KMS-11 (cell line): ENCODE measurements at regions not wholly inside any gene's neighbourhood (a gene's known extent, or its start where the extent isn't known, plus 50 kb on each side); places are given as distances from the start of the nearest gene placed in this dataset.
"Not testable (repeated sequence)": the region's sequence is repeated elsewhere in the genome, so short reads cannot be mapped to it uniquely, and the experiment has no call there.

Experiments
- H2AFZ ChIP-seq: fragments of 200-600 bp; sonication (generic); 2 replicates; pipeline ENCODE4 v1.6.1; 2016; ENCODE audit warnings: antibody characterized with exemption, mixed run types, low read depth
- H3K27ac ChIP-seq: fragments of 200-600 bp; sonication (generic); 2 replicates; pipeline ENCODE4 v1.6.1; 2016; ENCODE audit warnings: mild to moderate bottlenecking, mixed run types
- H3K27me3 ChIP-seq: fragments of 200-600 bp; sonication (generic); 2 replicates; pipeline ENCODE4 v1.6.1; 2017; ENCODE audit warnings: mild to moderate bottlenecking, low read depth, mixed run types, moderate library complexity; ENCODE audit not compliant: insufficient read depth
- H3K36me3 ChIP-seq: fragments of 200-600 bp; sonication (generic); 2 replicates; pipeline ENCODE4 v1.6.1; 2017; ENCODE audit warnings: mild to moderate bottlenecking, mixed run types; ENCODE audit not compliant: insufficient read depth
- H3K4me1 ChIP-seq: fragments of 200-600 bp; sonication (generic); 2 replicates; pipeline ENCODE4 v1.6.1; 2016; ENCODE audit warnings: mild to moderate bottlenecking, low read depth, mixed run types; ENCODE audit not compliant: poor library complexity, severe bottlenecking
- H3K4me2 ChIP-seq: fragments of 200-600 bp; sonication (generic); 2 replicates; pipeline ENCODE4 v1.7.0; 2016; ENCODE audit warnings: mild to moderate bottlenecking, mixed run types
- H3K4me3 ChIP-seq: fragments of 200-600 bp; sonication (generic); IDR thresholded peaks from 2 replicates; pipeline ENCODE4 v1.6.1; 2017; ENCODE audit warnings: low read depth, low read length, mixed read lengths; ENCODE audit not compliant: insufficient read depth
- H3K79me2 ChIP-seq: fragments of 200-600 bp; sonication (generic); 2 replicates; pipeline ENCODE4 v1.6.1; 2016; ENCODE audit warnings: low read depth, mixed run types; ENCODE audit not compliant: insufficient read depth
- H3K9ac ChIP-seq: fragments of 200-600 bp; sonication (generic); 2 replicates; pipeline ENCODE4 v1.6.1; 2016; ENCODE audit warnings: mild to moderate bottlenecking, mixed run types
- H4K20me1 ChIP-seq: fragments of 200-600 bp; sonication (generic); 2 replicates; pipeline ENCODE4 v1.6.1; 2016; ENCODE audit warnings: mild to moderate bottlenecking, mixed run types; ENCODE audit not compliant: insufficient read depth
- TF ChIP-seq, protein P1 (sequence below): fragments of 200-600 bp; sonication (generic); conservative IDR thresholded peaks from 2 replicates; pipeline ENCODE4 v1.6.1; 2017; ENCODE audit warnings: low read depth, mild to moderate bottlenecking, antibody characterized with exemption, low read length, moderate library complexity, mixed read lengths

DNA sequence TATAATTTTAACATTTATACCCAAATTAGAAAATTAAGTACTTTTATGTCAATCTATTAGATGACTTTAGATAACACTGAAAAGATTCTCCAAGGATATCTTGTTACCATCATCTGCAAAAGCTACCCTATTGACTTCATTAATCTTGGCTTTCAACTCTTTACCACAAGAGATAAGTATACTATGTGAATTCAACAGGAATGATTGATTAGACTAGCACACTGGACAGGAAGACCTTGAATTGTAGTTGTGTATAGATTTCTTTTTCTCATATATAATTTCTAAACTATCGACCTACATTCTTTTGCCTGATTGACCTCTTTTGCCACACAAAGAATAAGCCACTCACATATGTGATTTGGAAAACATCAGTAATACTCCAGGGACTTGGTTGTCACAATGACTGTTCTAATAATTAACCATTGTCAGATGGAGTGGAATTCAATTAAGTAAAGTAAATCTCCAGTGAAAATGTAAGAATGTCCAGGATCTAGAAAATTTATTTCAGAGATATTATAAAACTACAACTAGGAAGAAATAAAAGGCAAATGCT, 1132.0 kb downstream of the SORCS1 start:
- H3K27ac ChIP-seq: no peak overlapping the region
- no peak overlapping the region for H2AFZ ChIP-seq
- no peaks in the 10 kb centered on the region for H3K4me1 ChIP-seq
- H3K36me3 ChIP-seq: no peaks in the 10 kb centered on the region
- TF ChIP-seq, protein P1, sequence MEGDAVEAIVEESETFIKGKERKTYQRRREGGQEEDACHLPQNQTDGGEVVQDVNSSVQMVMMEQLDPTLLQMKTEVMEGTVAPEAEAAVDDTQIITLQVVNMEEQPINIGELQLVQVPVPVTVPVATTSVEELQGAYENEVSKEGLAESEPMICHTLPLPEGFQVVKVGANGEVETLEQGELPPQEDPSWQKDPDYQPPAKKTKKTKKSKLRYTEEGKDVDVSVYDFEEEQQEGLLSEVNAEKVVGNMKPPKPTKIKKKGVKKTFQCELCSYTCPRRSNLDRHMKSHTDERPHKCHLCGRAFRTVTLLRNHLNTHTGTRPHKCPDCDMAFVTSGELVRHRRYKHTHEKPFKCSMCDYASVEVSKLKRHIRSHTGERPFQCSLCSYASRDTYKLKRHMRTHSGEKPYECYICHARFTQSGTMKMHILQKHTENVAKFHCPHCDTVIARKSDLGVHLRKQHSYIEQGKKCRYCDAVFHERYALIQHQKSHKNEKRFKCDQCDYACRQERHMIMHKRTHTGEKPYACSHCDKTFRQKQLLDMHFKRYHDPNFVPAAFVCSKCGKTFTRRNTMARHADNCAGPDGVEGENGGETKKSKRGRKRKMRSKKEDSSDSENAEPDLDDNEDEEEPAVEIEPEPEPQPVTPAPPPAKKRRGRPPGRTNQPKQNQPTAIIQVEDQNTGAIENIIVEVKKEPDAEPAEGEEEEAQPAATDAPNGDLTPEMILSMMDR: no peak
- H3K4me2 ChIP-seq: no peak overlapping the region
- no peak overlapping the region for H3K4me3 ChIP-seq
- H3K79me2 ChIP-seq: no peaks in the 10 kb centered on the region
- no peaks in the 10 kb centered on the region for H3K27me3 ChIP-seq
- H3K9ac ChIP-seq: no peak overlapping the region
- no peaks in the 10 kb centered on the region for H4K20me1 ChIP-seq

DNA sequence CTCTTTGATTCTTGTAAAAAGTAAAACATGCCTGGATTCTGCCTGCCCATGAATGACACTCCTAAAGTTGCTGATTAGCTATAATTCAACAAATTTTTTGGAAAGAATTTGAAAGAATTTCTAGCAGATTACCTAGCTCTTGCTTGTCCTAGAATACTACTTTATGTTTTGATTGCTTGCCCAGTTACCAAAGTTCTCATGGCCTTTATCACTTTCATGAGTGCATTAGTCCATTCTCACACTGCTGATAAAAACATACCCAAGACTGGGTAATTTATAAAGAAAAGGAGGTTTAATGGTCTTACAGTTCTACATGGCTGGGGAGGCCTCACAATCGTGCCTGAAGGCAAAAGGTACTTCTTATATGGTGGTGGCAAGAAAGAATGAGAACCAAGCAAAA, 1137.3 kb downstream of the SORCS1 start:
- H3K4me3 ChIP-seq: no peak overlapping the region
- TF ChIP-seq, protein P1: no peak
- H3K79me2 ChIP-seq: no peaks in the 10 kb centered on the region
- H3K9ac ChIP-seq: no peak overlapping the region
- no peaks in the 10 kb centered on the region for H3K36me3 ChIP-seq
- no peak overlapping the region for H2AFZ ChIP-seq
- no peak overlapping the region for H3K27ac ChIP-seq
- no peaks in the 10 kb centered on the region for H4K20me1 ChIP-seq
- H3K4me2 ChIP-seq: no peak overlapping the region
- no peaks in the 10 kb centered on the region for H3K27me3 ChIP-seq
- no peaks in the 10 kb centered on the region for H3K4me1 ChIP-seq

DNA sequence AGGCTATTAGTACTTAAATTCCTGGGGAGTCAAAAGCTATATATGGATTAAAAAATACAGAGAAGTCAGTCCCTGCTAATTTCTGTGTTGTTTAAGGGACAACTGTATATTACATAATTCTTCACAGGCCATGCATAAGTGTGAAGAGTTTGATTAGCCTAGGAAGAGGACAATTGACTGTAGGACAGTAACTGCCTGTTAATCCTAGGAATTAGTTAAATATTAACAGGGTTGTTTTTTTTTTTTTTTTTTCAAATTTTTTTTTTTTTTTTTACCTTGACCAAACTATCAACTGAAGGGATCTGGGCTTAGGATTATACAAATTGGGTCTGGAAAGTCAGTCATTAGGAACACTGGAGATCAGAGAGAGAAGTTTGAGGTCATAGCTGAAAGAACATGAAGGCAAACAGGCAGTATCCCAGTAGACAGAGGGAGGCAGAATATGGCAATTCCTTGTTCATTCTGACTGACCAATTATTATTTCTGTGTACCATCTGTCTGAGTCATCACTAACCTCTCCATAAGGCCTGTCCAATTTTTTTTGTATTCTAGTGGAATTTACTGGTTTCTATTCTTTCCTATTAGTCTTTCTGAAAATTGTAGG, 1139.2 kb downstream of the SORCS1 start:
- Histone ChIP-seq H3K4me3 (no peak overlapping the region), H3K4me2 (no peak overlapping the region), H2AFZ (no peak overlapping the region), H3K79me2 (no peaks in the 10 kb centered on the region), H3K4me1 (no peaks in the 10 kb centered on the region), H3K27me3 (no peaks in the 10 kb centered on the region), H4K20me1 (no peaks in the 10 kb centered on the region), H3K9ac (no peak overlapping the region), H3K27ac (no peak overlapping the region), H3K36me3 (no peaks in the 10 kb centered on the region)
- TF ChIP-seq, protein P1: no peak

DNA sequence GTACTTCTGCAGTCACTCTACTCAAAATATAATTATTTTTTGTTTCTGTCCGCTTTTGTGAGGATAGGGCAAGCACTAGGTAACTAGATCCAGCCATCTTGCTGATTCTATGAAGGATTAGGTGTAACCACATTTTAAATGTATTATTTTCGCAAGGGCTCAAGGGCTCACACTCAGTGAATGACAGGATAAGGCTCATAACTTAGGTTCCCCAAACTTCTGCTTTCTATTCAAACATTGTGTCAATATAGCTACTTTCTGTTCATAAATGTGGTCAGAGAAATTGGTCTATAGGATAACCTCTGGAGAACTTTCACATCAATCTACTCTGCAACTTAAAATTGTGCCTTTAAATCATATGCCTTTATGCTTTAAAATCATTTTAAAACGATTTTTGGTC, 1141.2 kb downstream of the SORCS1 start:
- Histone ChIP-seq H3K36me3 (no peaks in the 10 kb centered on the region), H3K27ac (no peak overlapping the region), H3K9ac (no peak overlapping the region), H2AFZ (no peak overlapping the region), H4K20me1 (no peaks in the 10 kb centered on the region), H3K79me2 (no peaks in the 10 kb centered on the region), H3K4me2 (no peak overlapping the region), H3K27me3 (no peaks in the 10 kb centered on the region), H3K4me1 (no peaks in the 10 kb centered on the region), H3K4me3 (no peak overlapping the region)
- TF ChIP-seq, protein P1: no peak

DNA sequence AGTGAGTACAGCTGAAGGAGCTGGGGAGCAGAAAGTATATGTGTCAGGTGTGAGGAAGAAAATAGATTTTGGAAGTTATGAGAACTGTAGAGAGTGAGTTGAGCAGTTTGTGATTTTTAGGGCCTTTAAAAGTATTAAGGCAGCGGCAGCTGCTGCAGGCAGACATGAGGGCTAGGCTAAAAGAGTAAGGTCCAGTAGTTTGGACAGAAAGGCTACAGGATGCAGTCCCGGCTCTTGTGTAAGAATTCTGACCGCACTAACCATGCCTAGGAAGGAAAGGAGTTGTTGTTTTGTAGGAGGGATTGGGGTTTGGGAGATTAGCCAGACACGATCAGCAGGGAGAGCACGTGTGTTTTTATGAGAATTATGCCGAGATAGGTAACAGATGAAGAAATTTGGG, 1144.9 kb downstream of the SORCS1 start:
- H3K9ac ChIP-seq: not testable (repeated sequence)

DNA sequence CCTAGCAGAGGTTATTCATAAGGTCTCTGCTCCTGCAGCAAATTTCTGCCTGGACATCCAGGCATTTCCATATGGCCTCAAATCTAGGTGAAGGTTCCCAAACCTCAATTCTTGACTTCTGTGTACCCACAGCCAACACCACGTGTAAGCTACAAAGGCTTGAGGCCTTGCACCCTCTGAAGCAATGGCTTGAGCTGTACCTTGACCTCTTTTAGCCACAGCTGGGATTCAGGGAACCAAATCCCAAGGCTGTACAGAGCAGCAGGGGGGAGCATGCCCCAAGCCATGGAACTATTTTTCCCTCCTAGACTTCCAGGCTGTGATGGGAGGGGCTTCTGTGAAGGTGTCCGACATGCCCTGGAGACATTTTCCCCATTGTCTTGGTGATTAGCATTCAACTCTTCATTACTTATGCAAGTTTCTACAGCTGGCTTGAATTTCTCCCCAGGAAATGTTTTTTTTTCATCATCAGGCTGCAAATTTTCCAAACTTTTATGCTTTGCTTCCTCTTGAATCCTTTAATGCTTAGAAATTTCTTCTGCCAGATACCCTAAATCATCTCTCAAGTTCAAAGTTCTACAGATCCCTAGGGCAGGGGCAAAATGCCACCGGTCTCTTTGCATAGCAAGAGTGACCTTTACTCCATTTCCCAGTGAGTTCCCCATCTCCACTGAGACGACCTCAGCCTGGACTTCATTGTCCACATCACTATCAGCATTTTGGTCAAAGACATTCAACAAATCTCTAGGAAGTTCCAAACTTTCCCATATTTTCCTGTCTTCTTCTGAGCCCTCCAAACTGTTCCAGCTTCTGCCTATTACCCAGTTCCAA, 1148.9 kb downstream of the SORCS1 start:
- not testable (repeated sequence) for H3K79me2 ChIP-seq, H3K4me2 ChIP-seq, H3K9ac ChIP-seq, H3K27me3 ChIP-seq, H2AFZ ChIP-seq, H4K20me1 ChIP-seq, H3K4me1 ChIP-seq, H3K27ac ChIP-seq, H3K4me3 ChIP-seq, H3K36me3 ChIP-seq

More for the DNA sequence above, 1144.9 kb downstream of the SORCS1 start:
- not testable (repeated sequence) for H3K4me3 ChIP-seq, H3K27ac ChIP-seq, H4K20me1 ChIP-seq, H3K79me2 ChIP-seq, H3K4me2 ChIP-seq, H3K36me3 ChIP-seq, H3K27me3 ChIP-seq, H3K4me1 ChIP-seq, H2AFZ ChIP-seq
